Sigmoid colon (tissue), 6 donors: ENCODE measurements at regions not wholly inside any gene's neighbourhood (a gene's known extent, or its start where the extent isn't known, plus 50 kb on each side); places are given as distances from the start of the nearest gene placed in this dataset.
"Not testable (repeated sequence)": the region's sequence is repeated elsewhere in the genome, so short reads cannot be mapped to it uniquely, and the experiment has no call there.

Experiments
- DNase-seq: peaks from one replicate; pipeline ENCODE4 v3.0.0-alpha.2; 2019
- H3K27ac ChIP-seq, 4 donors: fragments of 200-600 bp; sonication (generic); one replicate each; pipeline ENCODE4 v1.5.1; 2016 to 2019; ENCODE audit warnings: mild to moderate bottlenecking in 1 of 4
- H3K27me3 ChIP-seq, 3 donors: fragments of 200-600 bp; sonication (generic); one replicate each; pipeline ENCODE4 v1.5.1; 2019; ENCODE audit warnings: mild to moderate bottlenecking in 1 of 3
- H3K36me3 ChIP-seq, 4 donors: fragments of 200-600 bp; sonication (generic); one replicate each; pipeline ENCODE4 v1.5.1; 2016 to 2019
- H3K4me1 ChIP-seq, 4 donors: fragments of 200-600 bp; sonication (generic); one replicate each; pipeline ENCODE4 v1.5.1; 2017 to 2019
- H3K4me3 ChIP-seq, 4 donors: fragments of 200-600 bp; sonication (generic); one replicate each; pipeline ENCODE4 v1.5.1; 2017 to 2019; ENCODE audit warnings: mild to moderate bottlenecking in 2 of 4, moderate library complexity in 1 of 4
- H3K9me3 ChIP-seq, 4 donors: fragments of 200-600 bp in 3 of 4; sonication (generic) in 3 of 4; one replicate each; pipeline versions ENCODE4 v1.5.1 to v1.6.1; 2013 to 2019
- CTCF ChIP-seq, 4 experiments: fragments of 450-650 bp in 3 of 4; fragments of 200-600 bp in 1 of 4; IDR thresholded peaks; one replicate each; pipeline ENCODE4 v1.5.1; 2016 to 2019; ENCODE audit warnings: antibody characterized with exemption in 4 of 4, mild to moderate bottlenecking in 3 of 4, moderate library complexity in 2 of 4
- EP300 ChIP-seq, 4 donors: sonication (generic); formaldehyde crosslinking; IDR thresholded peaks; one replicate each; pipeline ENCODE4 v1.6.1; 2017; ENCODE audit warnings: antibody characterized with exemption in 4 of 4
- POLR2A ChIP-seq, 2 donors: fragments of 450-650 bp; IDR thresholded peaks; one replicate each; pipeline ENCODE4 v1.6.1; 2016; ENCODE audit warnings: antibody characterized with exemption in 2 of 2, mild to moderate bottlenecking in 2 of 2, moderate library complexity in 2 of 2
- POLR2AphosphoS5 ChIP-seq, 4 donors: sonication (generic); formaldehyde crosslinking; IDR thresholded peaks; one replicate each; pipeline ENCODE4 v1.6.1; 2017; ENCODE audit warnings: antibody characterized with exemption in 4 of 4
- WGBS, 2 donors: extraction: QIAGEN DNeasy Blood & Tissue Kit; methylation state at CpG; one replicate each; pipeline ENCODE4 v1.1.7; 2013; 5-methylcytosine and 5-hydroxymethylcytosine counted together
- intact Hi-C: fragments of 100-400 bp; cut with DNase I; formaldehyde crosslinking; loops from one replicate; pipeline ENCODE4 v1.15.1; 2023
- donor health status: healthy with polysubstance abuse.
- donor health status: healthy.

GRCh38 chr18:30811580-30811979 is 231.0 kb downstream of the DSC3 start:
- Histone ChIP-seq H3K36me3 (no peaks in the 10 kb centered on the region), H3K4me3 (no peak overlapping the region), H3K9me3 (no peaks in the 10 kb centered on the region), H3K27me3 (no peaks in the 10 kb centered on the region), H3K4me1 (no peaks in the 10 kb centered on the region), H3K27ac (no peak overlapping the region)
- WGBS, 2 donors, result 77 to 82% methylated on average over 2 of the region's 2 CpGs
- TF ChIP-seq CTCF (IDR thresholded peaks at IDR 0.05) (no peak), POLR2A (IDR thresholded peaks at IDR 0.05) (no peak), POLR2AphosphoS5 (IDR thresholded peaks at IDR 0.05) (no peak), EP300 (IDR thresholded peaks at IDR 0.05) (no peak)
- no peak for DNase-seq
- intact Hi-C loops, result no loop called here

- H3K4me3 ChIP-seq, result no peak overlapping the region
- no peak for TF ChIP-seq CTCF (IDR thresholded peaks at IDR 0.05)
- no peak for TF ChIP-seq EP300 (IDR thresholded peaks at IDR 0.05)
- TF ChIP-seq POLR2AphosphoS5 (IDR thresholded peaks at IDR 0.05), result no peak
- no peak for TF ChIP-seq POLR2A (IDR thresholded peaks at IDR 0.05)
- H3K27me3 ChIP-seq, result no peaks in the 10 kb centered on the region
- H3K27ac ChIP-seq, result no peak overlapping the region
- H3K4me1 ChIP-seq, result no peaks in the 10 kb centered on the region
- intact Hi-C loops, result no loop called here
- no peak for DNase-seq
- H3K9me3 ChIP-seq, result no peaks in the 10 kb centered on the region
- no peaks in the 10 kb centered on the region for H3K36me3 ChIP-seq
Measured at GRCh38 chr18:30810580-30810979, 232.0 kb downstream of the DSC3 start.

- TF ChIP-seq POLR2AphosphoS5 (IDR thresholded peaks at IDR 0.05) (no peak), CTCF (IDR thresholded peaks at IDR 0.05) (no peak), EP300 (IDR thresholded peaks at IDR 0.05) (no peak), POLR2A (IDR thresholded peaks at IDR 0.05) (no peak)
- H3K4me1 ChIP-seq, result no peaks in the 10 kb centered on the region
- H3K27me3 ChIP-seq, result no peaks in the 10 kb centered on the region
- H3K4me3 ChIP-seq, result no peak overlapping the region
- intact Hi-C loops, result no loop called here
- H3K36me3 ChIP-seq, result no peaks in the 10 kb centered on the region
- H3K27ac ChIP-seq, result no peak overlapping the region
- no peak for DNase-seq
- no peaks in the 10 kb centered on the region for H3K9me3 ChIP-seq
Measured at GRCh38 chr18:30806823-30807222, 235.7 kb downstream of the DSC3 start.

- Histone ChIP-seq H3K4me3 (no peak overlapping the region), H3K4me1 (no peaks in the 10 kb centered on the region), H3K27me3 (no peaks in the 10 kb centered on the region), H3K27ac (no peak overlapping the region), H3K36me3 (no peaks in the 10 kb centered on the region), H3K9me3 (no peaks in the 10 kb centered on the region)
- intact Hi-C loops, result no loop called here
- 72 to 74% methylated on average over 1 of the region's 1 CpG for WGBS, 2 donors
- DNase-seq, result no peak
- no peak for TF ChIP-seq EP300 (IDR thresholded peaks at IDR 0.05)
- no peak for TF ChIP-seq POLR2A (IDR thresholded peaks at IDR 0.05)
- no peak for TF ChIP-seq CTCF (IDR thresholded peaks at IDR 0.05)
- no peak for TF ChIP-seq POLR2AphosphoS5 (IDR thresholded peaks at IDR 0.05)
Measured at GRCh38 chr18:30800800-30801199, 241.7 kb downstream of the DSC3 start.

- intact Hi-C loops, result no loop called here
- H3K4me3 ChIP-seq, result no peak overlapping the region
- H3K27me3 ChIP-seq, result no peaks in the 10 kb centered on the region
- TF ChIP-seq CTCF (IDR thresholded peaks at IDR 0.05) (no peak), EP300 (IDR thresholded peaks at IDR 0.05) (no peak), POLR2AphosphoS5 (IDR thresholded peaks at IDR 0.05) (no peak), POLR2A (IDR thresholded peaks at IDR 0.05) (no peak)
- no peak for DNase-seq
- WGBS, 2 donors, result 78 to 84% methylated on average over 7 of the region's 7 CpGs
- H3K9me3 ChIP-seq, result no peaks in the 10 kb centered on the region
- no peaks in the 10 kb centered on the region for H3K4me1 ChIP-seq
- H3K27ac ChIP-seq, result no peak overlapping the region
- H3K36me3 ChIP-seq, result no peaks in the 10 kb centered on the region
Measured at GRCh38 chr18:30792051-30792450, 250.5 kb downstream of the DSC3 start.

GRCh38 chr18:30788411-30788991 is 254.0 kb downstream of the DSC3 start:
- intact Hi-C loops, result not testable (repeated sequence)

More at GRCh38 chr18:30788411-30788991, 254.0 kb downstream of the DSC3 start:
- H3K9me3 ChIP-seq, DNase-seq, H3K27ac ChIP-seq, H3K27me3 ChIP-seq, H3K4me3 ChIP-seq, H3K36me3 ChIP-seq, H3K4me1 ChIP-seq: not testable (repeated sequence)
- WGBS, 2 donors, result 93 to 94% methylated on average over 22 of the region's 22 CpGs
